ENCODE measurements at regions not wholly inside any gene's neighbourhood (a gene's known extent, or its start where the extent isn't known, plus 50 kb on each side); places are given as distances from the start of the nearest gene placed in this dataset.

DNA sequence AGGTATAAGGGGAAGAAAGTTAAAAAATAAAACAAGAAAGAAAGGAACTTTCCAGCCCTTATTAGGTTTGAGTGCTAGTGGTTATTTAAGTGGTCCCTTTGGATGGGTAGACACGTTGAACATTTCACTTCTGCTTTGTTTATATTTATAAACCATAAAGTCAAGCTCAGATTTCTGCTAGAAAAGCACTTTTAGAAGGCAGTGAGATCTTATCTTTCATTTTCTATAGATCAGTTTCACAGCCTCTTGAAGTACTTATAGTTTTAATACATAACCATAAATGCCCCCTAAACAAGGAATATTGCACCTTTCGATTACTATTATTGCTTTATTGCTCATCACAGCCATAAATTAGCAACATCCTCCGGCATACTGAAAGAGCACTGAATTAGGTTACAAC, 446.8 kb upstream of the PLXNA2 start:
- TF ChIP-seq EP300 (IDR thresholded peaks at IDR 0.05) (no peak), POLR2AphosphoS5 (IDR thresholded peaks at IDR 0.05) (no peak)
- TF ChIP-seq, protein P1, sequence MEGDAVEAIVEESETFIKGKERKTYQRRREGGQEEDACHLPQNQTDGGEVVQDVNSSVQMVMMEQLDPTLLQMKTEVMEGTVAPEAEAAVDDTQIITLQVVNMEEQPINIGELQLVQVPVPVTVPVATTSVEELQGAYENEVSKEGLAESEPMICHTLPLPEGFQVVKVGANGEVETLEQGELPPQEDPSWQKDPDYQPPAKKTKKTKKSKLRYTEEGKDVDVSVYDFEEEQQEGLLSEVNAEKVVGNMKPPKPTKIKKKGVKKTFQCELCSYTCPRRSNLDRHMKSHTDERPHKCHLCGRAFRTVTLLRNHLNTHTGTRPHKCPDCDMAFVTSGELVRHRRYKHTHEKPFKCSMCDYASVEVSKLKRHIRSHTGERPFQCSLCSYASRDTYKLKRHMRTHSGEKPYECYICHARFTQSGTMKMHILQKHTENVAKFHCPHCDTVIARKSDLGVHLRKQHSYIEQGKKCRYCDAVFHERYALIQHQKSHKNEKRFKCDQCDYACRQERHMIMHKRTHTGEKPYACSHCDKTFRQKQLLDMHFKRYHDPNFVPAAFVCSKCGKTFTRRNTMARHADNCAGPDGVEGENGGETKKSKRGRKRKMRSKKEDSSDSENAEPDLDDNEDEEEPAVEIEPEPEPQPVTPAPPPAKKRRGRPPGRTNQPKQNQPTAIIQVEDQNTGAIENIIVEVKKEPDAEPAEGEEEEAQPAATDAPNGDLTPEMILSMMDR (IDR thresholded peaks at IDR 0.05): no peak
